NCI-H82 treated with DMSO at 0.1 percent for 48 hours (cell line): ENCODE measurements at regions not wholly inside any gene's neighbourhood (a gene's known extent, or its start where the extent isn't known, plus 50 kb on each side); places are given as distances from the start of the nearest gene placed in this dataset.

ENCODE experiments used
- DNase-seq: peaks from one replicate; lab custom pipeline; 2025; ENCODE audit not compliant: unreplicated experiment; lab: John Stamatoyannopoulos, UW

DNA sequence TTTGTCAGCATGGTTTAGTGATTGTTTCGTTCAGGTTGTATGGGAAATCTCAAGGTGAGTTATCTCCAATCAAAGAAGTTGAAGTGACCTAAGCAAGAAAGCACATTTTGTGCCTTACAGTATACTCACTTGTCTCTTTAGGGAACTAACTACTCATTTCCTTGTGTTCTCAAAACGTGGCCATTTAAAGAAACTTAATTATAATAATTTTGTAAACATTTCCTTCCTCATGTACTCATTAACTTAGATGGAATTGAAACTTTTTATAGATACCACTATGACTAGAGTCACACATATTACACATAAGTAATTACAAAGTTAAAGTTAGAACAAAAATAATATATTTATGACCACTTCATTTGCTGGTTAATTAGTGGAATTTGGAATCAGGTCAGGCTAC lies 552.6 kb downstream of the MRPL39 start:
- DNase-seq = no peak

DNA sequence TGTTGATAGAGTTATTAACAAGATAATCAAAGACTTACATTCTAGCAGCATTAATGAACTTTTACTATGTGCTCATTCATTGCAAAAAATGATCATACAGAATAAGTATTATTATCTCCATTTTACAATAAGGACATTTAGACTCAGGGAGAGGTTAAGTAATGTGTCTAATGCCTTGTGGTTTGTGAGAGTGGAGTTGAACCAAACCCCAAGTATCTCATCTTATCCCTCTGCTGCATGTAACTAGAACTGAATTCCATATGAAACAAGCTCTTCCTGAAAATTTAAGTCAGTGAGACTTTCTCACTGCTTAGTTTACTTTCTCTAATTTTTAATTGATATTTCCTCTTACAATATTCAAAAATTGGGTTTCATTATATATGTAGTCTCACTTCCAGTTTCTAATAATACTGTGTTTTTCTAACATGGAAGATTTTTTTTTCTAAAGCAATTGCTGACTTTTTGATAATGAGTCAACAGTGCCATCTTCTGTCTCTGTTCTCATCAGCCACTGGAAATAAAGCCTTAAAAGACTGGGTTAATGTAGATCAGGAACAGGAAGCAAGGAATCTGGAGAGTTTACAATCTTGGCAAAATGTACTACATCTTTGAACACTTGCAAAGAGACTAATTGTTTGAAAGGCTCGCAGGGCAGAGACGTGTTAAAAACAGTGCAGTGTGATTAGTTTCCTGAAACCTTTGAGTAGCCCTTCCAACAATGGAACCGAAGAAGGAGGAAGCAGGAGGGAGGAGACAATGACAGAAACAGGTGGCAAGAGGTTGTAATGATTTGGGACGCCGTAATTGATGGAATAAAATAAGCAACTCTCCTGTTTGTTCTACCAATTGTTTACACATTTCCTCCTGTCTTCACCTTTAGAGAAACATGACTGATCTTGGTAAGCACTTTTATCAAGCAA lies 567.6 kb downstream of the MRPL39 start:
- DNase-seq = peak; percentile 24

DNA sequence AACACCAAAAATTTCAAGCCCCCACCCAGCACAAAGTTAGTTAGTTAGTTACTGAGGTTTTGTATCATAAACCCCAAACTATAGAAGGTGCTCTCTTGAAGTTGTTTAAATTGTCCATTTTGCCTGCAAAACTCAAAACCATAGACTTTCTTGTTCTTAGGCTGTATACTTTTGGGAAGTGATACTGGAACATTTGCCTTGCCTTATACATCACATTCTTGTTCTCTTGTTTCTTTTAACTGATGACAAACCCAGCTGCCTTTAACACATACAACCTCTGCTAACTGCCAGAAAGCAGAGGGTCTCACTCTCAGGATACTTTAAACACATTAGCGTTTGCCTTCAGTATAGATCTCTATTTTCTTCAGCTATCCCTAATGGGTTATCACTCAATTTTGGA lies 570.5 kb downstream of the MRPL39 start:
- DNase-seq = no peak

DNA sequence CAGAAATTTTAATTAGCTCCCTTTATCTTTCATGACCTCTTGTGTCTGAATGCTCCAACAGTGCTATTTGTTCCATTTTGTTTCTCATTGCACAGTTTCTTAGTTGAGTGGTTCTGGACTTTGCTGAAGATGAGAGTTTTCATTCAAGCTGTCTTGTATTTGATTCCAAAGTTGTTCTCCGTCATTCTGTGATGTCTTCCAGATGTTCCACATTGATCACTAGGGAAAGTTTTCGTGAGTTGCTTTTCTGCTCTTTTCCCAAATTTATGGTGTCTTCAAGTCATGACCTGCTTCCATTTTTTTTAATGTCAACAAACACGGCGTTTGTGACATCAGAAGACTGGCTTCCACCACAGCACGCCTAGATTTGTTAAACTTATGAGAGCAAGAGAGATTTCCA lies 575.5 kb downstream of the MRPL39 start:
- DNase-seq = no peak

DNA sequence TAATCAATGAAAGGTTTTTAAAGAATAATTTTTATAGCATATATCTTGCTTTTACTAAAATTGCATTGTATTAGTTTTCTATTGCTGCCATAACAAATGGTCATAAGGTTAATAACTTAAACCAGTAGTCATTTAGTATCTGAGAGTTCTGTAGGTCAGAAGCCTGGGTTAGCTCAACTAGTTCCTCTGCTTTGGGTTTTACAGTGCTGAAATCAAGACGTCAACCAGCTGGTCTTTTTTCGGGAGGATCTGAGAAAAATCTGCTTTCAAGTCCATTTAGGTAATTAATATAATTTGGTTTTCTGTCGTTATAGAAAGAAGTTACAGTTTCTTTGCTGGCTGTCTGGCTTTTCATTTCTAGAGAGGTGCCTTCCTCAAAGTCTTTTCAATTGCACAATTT lies 577.7 kb downstream of the MRPL39 start:
- DNase-seq = no peak

DNA sequence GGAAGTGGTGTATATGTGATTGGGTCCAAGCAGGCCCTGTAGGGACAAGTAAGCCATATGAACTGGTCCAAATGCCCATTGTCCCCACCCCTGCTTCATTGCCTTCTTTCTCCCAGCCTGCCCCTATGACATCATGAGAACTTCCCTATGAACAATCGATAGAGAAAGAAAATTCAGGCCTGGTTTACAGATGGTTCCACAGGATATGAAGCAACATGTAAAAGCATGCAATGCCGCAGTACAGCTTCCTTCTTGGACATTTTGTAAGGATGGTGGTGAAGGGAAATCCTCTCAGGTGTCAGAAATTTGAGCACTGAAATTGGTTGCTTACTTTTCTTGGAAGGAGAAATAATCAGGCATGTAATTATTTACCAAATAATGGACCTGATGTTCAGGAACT lies 581.7 kb downstream of the MRPL39 start:
- DNase-seq = no peak

DNA sequence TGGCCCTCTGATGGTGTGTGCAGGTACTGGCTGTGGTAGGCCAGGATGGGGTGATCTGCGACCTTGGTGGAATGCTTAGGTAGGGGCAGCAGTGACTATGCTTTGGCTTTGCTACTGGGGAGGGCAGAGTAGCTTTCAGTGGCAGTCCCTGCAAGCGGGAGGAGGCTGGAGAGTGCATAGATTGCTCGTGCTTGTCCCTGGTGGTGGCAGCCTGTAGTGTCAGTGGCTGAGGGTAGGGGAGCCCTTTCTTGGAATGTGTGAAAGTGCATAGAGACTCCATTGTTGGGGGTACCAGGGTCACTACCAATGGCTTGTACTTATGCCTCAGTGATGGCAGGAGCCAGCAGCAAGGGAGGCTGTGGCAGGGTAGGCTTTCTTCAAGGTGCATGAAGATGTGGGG lies 582.6 kb downstream of the MRPL39 start:
- no peak for DNase-seq

DNA sequence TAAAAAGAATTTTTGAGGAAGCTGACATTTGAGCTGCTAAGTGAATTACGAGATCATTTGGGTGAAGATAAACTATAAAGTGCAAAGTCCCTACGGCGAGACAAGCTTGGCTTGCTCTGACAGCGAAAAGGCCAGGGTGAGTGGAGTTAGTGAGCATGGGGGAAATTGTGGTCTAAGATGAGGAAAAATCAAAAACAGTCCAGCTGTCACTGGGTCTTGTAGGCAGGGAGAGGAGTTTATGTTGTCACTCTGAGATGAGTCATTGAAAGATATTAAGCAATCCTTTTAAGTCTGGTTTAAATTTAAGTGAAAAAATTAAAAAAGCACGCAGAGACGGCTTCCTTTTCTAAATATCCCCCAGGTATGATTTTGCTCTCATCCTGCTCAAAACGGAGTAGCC lies 601.9 kb downstream of the MRPL39 start:
- DNase-seq = no peak

DNA sequence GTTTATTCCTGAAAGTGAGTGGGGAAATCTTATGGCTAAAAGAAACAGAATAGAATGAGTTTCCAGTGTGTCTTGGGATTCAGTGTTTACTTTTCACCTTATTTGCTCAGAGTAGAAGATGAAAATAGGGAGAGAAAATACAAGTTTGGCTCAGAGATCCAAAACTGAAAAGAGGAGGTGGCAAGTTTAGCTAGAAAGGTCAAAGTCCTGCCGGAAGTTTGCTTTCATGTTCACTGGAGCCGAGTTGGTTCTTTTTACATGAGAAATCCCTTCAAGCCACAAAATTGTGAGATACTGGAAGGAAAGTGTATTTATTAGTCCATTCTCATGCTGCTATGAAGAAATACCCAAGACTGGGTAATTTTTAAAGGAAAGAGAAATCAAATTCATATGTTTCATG lies 604.6 kb downstream of the MRPL39 start:
- no peak for DNase-seq

DNA sequence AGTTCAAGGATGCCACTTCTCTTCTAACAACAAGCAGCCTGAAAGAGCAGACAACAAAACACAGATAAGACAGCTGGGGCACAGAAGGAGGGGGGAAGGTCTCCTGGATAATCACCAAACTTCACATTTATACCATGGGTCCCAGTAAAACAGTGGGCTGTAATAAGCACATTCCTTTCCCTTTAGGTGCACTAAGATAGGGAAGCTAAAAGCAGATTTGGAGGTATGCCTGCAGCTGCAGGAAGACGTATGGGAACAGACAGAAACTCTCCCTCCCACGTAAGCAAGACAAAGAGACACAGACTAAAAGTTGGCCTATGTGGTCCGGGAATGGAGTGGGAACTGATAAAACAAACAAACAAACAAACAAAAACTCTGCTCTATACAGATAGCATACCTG lies 612.1 kb downstream of the MRPL39 start:
- DNase-seq = no peak

DNA sequence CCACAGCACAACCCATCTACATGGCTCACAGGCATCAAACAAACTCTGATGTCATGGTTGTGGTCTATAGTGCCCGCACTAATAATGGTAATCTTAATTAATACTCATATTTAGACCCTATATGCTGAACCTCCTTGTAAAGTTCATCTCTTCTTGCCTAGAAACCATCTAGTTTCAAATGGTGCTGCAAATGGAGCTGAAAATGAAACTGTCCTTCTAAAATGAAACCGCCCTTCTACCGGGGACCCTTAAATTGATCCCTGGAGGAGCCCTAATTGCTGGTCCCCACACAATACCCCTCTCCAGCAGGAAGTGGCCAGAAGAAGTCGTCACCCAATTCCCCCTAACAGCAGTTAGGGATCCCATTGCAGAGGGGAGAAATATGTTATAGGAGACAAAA lies 612.6 kb downstream of the MRPL39 start:
- DNase-seq = no peak

DNA sequence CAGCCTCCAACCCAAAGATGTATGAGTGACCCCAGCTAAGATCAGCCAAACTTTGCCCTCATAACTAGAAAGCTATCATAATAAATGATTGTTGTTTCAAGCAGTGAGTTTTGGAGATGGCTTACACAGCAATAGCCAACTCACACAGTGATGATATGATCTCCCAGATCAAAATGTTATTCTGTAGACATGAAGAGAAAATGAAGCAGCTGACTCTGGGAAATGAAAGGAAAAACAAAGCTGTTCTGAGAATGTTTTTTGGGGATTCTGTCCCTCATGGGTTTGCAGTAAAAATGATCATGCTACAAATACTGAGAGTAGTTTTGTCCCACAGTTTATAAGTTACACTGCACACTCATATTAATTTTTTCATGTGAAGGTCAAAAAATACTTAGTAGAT lies 617.8 kb downstream of the MRPL39 start:
- no peak for DNase-seq

DNA sequence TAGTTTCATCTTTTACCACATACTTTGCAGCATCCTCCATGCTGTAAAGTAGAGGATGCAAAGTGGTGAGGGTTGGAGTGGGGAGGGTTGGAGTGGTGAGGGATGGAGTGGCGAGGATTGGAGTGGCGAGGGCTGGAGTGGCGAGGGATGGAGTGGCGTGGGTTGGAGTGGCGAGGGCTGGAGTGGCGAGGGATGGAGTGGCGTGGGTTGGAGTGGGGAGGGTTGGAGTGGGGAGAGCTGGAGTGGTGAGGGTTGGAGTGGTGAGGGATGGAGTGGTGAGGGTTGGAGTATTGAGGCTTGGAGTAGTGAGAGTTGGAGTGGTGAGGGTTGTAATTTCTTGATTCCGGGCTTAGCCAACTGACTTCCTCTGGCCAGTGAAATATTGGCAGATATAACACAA lies 618.3 kb downstream of the MRPL39 start:
- no peak for DNase-seq

DNA sequence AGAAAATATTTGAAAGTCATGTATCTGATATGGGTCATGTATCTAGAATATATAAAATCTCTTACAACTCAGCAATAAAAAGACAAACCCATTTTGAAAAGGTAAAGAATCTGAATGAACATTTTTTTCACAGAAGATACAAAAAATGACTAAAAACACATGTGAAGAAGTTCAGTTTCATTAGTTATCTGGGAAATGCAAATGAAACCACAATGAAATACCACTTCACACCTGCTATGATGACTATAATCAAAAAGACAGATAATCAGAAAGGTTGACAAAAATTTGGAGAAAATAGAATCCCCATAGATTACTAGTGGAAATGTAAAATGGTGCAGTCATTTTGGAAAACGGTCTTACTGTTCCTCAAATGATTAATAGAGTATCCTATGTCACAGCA lies 631.0 kb downstream of the MRPL39 start:
- no peak for DNase-seq

DNA sequence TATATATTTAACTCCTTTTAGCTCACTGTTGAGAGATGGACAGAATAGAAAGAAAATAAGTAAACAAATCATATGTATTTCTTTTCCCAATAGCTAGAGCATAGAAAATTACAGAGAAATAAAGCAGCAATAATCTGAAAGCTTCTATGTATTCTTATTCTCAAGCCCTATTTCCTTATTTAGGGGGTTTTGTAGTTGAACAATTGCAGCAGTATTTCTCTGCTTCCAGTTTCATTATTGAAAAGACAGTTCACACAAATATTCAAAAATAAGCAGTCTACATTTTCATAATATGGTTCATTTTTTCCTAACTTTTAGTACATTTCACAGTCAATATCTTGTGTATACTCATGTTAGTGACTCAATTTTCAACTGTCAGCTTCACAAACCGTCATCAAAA lies 638.2 kb downstream of the MRPL39 start:
- DNase-seq = no peak

DNA sequence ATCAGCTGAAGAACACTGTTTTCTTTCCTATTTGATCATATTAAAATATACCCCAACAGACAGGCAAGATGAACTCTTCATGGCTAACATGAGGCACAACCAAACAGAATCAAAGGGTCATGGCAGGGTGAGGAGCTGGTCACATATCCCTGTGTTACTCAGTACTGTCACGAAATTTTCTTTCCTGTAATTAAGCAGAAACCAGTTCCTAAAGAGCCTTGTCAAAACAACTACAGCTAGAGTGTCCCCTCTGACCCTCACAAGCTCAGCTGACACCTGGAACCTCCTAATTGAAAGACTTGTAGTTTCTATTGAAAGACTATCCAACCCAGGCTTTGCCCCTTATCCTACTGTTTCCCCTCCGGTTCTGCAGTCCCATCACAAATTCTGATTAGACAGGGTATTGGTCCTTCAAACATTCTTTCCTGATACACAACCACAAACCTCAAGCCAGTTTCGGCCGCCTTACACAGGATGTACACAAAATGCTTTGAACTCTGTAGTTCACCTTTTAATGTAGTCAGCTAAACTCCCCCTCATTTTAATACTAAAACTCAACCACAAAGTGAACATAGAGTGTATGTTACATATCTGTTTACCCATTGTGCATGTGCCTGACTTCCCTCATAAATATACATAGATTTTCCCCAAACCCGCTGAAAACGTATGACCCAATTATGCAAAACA lies 651.9 kb downstream of the MRPL39 start:
- DNase-seq = no peak

DNA sequence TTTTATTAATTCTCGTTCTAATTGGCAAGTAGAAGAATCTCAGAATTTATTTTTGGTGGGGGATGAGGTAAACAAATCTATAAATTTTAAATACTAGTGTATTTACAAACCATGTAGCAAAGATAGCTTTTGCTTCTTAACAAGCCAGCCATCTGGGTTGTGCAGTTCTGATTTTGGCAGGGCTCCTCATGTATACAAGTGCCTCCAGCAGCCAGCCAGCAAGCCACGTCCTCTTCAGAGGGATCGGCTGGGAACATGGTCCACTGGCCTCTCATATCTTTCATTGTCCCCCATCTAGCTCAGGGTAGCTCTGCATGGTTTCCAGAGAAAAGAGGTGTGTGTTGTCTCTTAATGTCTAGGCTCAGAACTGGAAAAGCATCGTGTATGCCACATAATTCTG lies 659.1 kb downstream of the MRPL39 start:
- DNase-seq = no peak

DNA sequence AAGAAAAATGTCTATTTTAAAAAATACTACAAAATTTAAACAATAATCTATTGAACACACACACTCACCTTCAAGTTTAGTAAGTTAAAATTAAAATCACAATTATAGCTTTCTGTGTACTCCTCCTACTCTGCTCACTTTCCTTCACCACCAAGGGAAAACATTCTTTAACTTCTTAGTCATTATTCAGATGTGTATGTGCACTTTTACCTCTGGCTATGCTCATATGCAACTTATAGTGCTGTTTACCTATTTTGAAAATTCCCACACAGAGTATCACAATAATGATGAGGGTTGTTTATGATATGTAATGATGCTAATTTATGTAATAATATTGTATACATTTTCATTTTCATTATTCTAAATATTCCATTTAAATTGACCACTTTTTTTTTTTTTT lies 661.4 kb downstream of the MRPL39 start:
- DNase-seq = no peak

DNA sequence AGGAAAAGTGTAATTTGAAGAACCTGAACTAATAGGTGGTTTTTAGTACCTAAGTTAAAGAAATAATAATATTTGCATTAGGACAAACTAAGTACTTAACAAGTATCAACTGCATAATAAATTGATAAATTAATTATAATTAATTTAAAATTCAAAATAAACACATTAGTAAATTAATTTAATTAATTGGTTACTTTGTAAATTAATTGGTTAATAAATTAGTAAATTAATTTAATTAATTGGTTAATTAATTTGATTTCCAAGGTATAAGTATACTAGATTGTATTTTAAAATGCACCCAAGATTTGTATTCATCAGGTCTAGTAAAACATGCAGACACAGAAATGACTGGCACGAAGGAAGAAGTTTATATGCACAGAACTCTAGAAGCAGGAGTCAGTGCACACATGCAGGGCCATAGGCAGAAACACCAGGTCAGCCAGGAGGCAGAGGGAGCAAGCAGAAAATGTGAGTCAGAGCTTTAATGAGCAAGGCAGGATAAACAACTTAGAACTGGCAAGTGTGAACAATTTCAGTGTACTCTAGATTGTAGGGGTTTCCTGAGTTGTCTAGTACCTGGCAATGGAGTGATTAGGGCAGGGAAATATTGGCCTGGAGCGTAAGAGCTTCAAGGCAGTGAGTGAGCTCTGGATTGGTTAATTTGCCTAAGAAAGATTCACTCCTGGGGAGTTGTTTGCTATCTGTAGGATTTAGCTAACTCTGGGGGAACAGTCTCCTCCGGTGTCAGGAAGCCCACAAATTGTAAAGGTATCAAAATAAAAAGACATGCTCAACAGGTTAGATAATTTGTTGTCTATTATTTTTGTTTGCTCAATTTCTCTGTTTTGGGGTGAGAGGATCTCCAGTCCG lies 665.7 kb downstream of the MRPL39 start:
- no peak for DNase-seq

DNA sequence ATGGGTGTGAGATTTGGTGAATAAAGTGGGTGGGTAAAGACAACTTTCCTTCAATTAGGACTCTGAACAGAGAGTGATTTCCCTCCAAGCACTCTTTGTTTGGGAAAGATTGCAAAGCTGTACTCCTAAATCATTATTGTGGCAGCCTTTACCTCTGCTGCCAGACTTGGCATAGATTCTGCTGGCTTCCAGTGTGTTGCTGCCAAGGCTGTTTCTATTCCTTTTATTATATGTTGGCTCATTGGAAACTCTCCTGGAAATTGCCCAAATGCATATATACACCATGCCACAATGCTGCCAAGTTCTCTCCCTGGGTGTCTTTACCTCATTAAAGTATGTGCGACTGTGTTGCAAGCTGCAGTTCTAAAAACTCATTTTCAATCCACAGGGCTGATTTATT lies 668.0 kb downstream of the MRPL39 start:
- DNase-seq = no peak

DNA sequence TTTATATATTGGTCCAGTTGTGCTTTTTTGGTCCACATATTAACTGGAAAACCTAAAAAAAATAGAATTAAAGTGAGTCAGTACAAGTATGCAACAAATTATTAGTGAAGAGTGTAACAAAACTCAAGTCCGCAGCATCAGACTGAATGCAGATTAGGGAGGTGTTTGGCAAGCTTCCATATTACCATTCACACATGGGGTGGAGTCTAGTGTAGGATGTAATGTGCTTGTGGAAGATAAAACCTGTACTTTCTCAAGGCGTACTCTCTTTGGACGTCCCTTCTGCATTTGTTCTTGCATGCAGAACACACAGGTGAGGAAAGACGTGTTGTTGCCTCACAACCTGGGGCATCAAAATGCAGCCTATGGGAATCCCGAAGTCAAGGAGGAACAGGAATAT lies 668.7 kb downstream of the MRPL39 start:
- no peak for DNase-seq

DNA sequence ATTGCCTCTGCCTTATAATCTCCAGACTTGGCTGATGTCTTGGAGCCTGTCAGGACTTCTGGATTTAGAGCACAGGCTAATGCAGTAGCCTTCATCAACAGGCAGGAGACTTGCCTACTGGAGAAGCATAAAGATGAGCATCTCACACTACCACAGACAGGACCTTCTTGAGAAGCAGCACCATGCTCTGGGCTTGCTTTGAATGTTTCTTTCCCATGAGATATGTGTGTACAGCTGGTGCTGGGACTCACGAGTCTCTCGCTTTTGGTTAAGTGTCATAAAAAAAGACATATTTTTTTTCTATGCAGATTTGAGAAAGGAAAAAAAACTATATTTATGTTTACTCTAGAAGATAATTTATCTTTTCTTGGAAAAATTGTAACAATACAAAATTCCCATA lies 671.3 kb downstream of the MRPL39 start:
- DNase-seq = no peak
